ENCODE measurements at regions not wholly inside any gene's neighbourhood (a gene's known extent, or its start where the extent isn't known, plus 50 kb on each side); places are given as distances from the start of the nearest gene placed in this dataset.

GRCh38 chr2:66665124-66665984 is 230.4 kb downstream of the MEIS1 start:
- Histone ChIP-seq H4K12ac (ENCODE audit: low read depth, low read length) (no peak overlapping the region), H3K4me1 (ENCODE audit: control insufficient read depth in 1 of 2, insufficient read depth in 2 of 2, low read length in 2 of 2) (no peaks in the 10 kb centered on the region), H4K8ac (ENCODE audit: low read depth, low read length) (no peak overlapping the region), H3K4ac (ENCODE audit: low read depth, low read length) (no peak overlapping the region), H3K79me1 (ENCODE audit: low read length) (no peaks in the 10 kb centered on the region), H4K91ac (ENCODE audit: low read depth, low read length) (no peak overlapping the region), H2BK5ac (ENCODE audit: low read depth, low read length, poor library complexity) (no peak overlapping the region), H2AFZ (ENCODE audit: insufficient read depth, low read length, poor library complexity) (no peak overlapping the region), H3K79me2 (ENCODE audit: control insufficient read depth, insufficient read depth, low read length, poor library complexity) (no peaks in the 10 kb centered on the region), H2BK120ac (ENCODE audit: insufficient read depth, low read length, poor library complexity) (no peak overlapping the region), H3K4me2 (ENCODE audit: low read length) (no peak overlapping the region), H3K27me3 (ENCODE audit: insufficient read depth, low read length) (no peaks in the 10 kb centered on the region), H2AK5ac (ENCODE audit: low read length) (no peak overlapping the region), H3K27ac (ENCODE audit: low read depth, low read length) (no peak overlapping the region), H3K36me3 (ENCODE audit: control insufficient read depth in 1 of 2, insufficient read depth in 2 of 2, low read length in 2 of 2) (no peaks in the 10 kb centered on the region), H3K23ac (ENCODE audit: low read length) (no peak overlapping the region), H3K9ac (ENCODE audit: low read length) (no peak overlapping the region), H2BK12ac (ENCODE audit: low read length) (no peak overlapping the region), H3K18ac (ENCODE audit: low read length) (no peak overlapping the region), H3K9me3 (ENCODE audit: insufficient read depth, low read depth, low read length) (peaks cover 4% of the 10 kb centered on the region), H3K14ac (ENCODE audit: low read length) (no peak overlapping the region), H3K4me3 (ENCODE audit: low read depth, low read length) (no peak overlapping the region)
- no peak for DNase-seq
- no CpG with 5 or more reads among the region's 5 CpGs for WGBS (ENCODE audit: extremely low coverage, insufficient coverage, insufficient read length)

DNA sequence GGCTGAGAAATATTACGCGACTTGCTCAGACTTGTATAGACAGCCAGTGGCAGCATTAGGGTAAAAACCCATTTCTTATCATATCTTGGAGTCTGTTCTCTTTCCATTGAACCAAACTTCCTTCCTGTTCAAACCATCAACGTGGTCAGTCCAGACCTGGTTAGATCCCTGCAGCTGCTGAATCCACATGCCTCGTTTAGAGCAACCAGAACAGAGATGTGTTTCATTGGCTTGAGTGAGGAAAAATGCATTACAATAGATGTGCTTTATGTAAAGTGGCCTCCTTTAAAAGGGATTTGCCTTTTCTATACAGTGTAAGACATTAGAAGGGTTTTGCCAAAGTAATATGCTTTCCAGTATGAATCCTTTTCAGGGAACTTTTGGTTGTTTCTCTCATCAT is 232.4 kb downstream of the MEIS1 start:
- H3K4me2 ChIP-seq (ENCODE audit: low read length) = no peak overlapping the region
- no peak overlapping the region for H2BK12ac ChIP-seq (ENCODE audit: low read length)
- no peak overlapping the region for H3K14ac ChIP-seq (ENCODE audit: low read length)
- no peak for DNase-seq
- H2BK120ac ChIP-seq (ENCODE audit: insufficient read depth, low read length, poor library complexity) = no peak overlapping the region
- H3K23ac ChIP-seq (ENCODE audit: low read length) = no peak overlapping the region
- H3K9ac ChIP-seq (ENCODE audit: low read length) = no peak overlapping the region
- H3K4me1 ChIP-seq (ENCODE audit: control insufficient read depth in 1 of 2, insufficient read depth in 2 of 2, low read length in 2 of 2) = no peaks in the 10 kb centered on the region
- H3K18ac ChIP-seq (ENCODE audit: low read length) = no peak overlapping the region
- no peak overlapping the region for H4K91ac ChIP-seq (ENCODE audit: low read depth, low read length)
- H4K12ac ChIP-seq (ENCODE audit: low read depth, low read length) = no peak overlapping the region
- no peaks in the 10 kb centered on the region for H3K36me3 ChIP-seq (ENCODE audit: control insufficient read depth in 1 of 2, insufficient read depth in 2 of 2, low read length in 2 of 2)
- H3K4ac ChIP-seq (ENCODE audit: low read depth, low read length) = no peak overlapping the region
- no CpG with 5 or more reads among the region's 4 CpGs for WGBS (ENCODE audit: extremely low coverage, insufficient coverage, insufficient read length)
- H4K8ac ChIP-seq (ENCODE audit: low read depth, low read length) = no peak overlapping the region
- H2BK5ac ChIP-seq (ENCODE audit: low read depth, low read length, poor library complexity) = no peak overlapping the region
- H3K79me2 ChIP-seq (ENCODE audit: control insufficient read depth, insufficient read depth, low read length, poor library complexity) = no peaks in the 10 kb centered on the region
- no peak overlapping the region for H2AFZ ChIP-seq (ENCODE audit: insufficient read depth, low read length, poor library complexity)
- no peaks in the 10 kb centered on the region for H3K79me1 ChIP-seq (ENCODE audit: low read length)
- H3K9me3 ChIP-seq (ENCODE audit: insufficient read depth, low read depth, low read length) = no peaks in the 10 kb centered on the region
- H3K27me3 ChIP-seq (ENCODE audit: insufficient read depth, low read length) = no peaks in the 10 kb centered on the region
- H3K27ac ChIP-seq (ENCODE audit: low read depth, low read length) = no peak overlapping the region
- no peak overlapping the region for H2AK5ac ChIP-seq (ENCODE audit: low read length)
- H3K4me3 ChIP-seq (ENCODE audit: low read depth, low read length) = no peak overlapping the region

DNA sequence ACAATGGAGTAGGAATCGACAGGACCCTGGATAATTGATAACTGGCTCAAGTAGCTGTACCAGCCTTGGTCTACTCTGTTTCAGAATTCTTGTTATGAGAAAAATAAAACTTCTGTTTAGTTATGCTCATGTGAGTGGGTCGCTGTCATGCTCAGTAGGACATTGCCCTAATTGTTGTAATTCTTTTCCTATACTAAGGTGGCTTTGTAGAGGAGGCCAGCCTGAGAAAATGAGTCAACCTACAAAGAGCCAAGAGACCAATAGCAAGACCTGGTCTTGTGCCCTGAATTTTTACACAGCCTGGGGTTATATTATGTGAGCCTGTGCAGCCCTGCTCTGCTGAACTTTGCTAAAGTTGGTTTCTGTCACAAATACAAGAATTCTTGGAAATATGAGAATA is 238.4 kb downstream of the MEIS1 start:
- H4K91ac ChIP-seq (ENCODE audit: low read depth, low read length) = no peak overlapping the region
- H3K27ac ChIP-seq (ENCODE audit: low read depth, low read length) = no peak overlapping the region
- no peak overlapping the region for H2BK120ac ChIP-seq (ENCODE audit: insufficient read depth, low read length, poor library complexity)
- no peak overlapping the region for H2AFZ ChIP-seq (ENCODE audit: insufficient read depth, low read length, poor library complexity)
- H3K18ac ChIP-seq (ENCODE audit: low read length) = no peak overlapping the region
- no peak for DNase-seq
- H3K4me2 ChIP-seq (ENCODE audit: low read length) = no peak overlapping the region
- H2BK5ac ChIP-seq (ENCODE audit: low read depth, low read length, poor library complexity) = no peak overlapping the region
- no peak overlapping the region for H4K8ac ChIP-seq (ENCODE audit: low read depth, low read length)
- H3K9ac ChIP-seq (ENCODE audit: low read length) = no peak overlapping the region
- no peak overlapping the region for H4K12ac ChIP-seq (ENCODE audit: low read depth, low read length)
- H3K27me3 ChIP-seq (ENCODE audit: insufficient read depth, low read length) = no peaks in the 10 kb centered on the region
- no peaks in the 10 kb centered on the region for H3K9me3 ChIP-seq (ENCODE audit: insufficient read depth, low read depth, low read length)
- H3K4me3 ChIP-seq (ENCODE audit: low read depth, low read length) = no peak overlapping the region
- no peak overlapping the region for H3K4ac ChIP-seq (ENCODE audit: low read depth, low read length)
- H2AK5ac ChIP-seq (ENCODE audit: low read length) = no peak overlapping the region
- H3K79me1 ChIP-seq (ENCODE audit: low read length) = no peaks in the 10 kb centered on the region
- no peak overlapping the region for H3K14ac ChIP-seq (ENCODE audit: low read length)
- H3K36me3 ChIP-seq (ENCODE audit: control insufficient read depth in 1 of 2, insufficient read depth in 2 of 2, low read length in 2 of 2) = no peaks in the 10 kb centered on the region
- no peak overlapping the region for H2BK12ac ChIP-seq (ENCODE audit: low read length)
- no CpG with 5 or more reads among the region's 2 CpGs for WGBS (ENCODE audit: extremely low coverage, insufficient coverage, insufficient read length)
- H3K23ac ChIP-seq (ENCODE audit: low read length) = no peak overlapping the region
- H3K79me2 ChIP-seq (ENCODE audit: control insufficient read depth, insufficient read depth, low read length, poor library complexity) = no peaks in the 10 kb centered on the region
- H3K4me1 ChIP-seq (ENCODE audit: control insufficient read depth in 1 of 2, insufficient read depth in 2 of 2, low read length in 2 of 2) = no peaks in the 10 kb centered on the region

DNA sequence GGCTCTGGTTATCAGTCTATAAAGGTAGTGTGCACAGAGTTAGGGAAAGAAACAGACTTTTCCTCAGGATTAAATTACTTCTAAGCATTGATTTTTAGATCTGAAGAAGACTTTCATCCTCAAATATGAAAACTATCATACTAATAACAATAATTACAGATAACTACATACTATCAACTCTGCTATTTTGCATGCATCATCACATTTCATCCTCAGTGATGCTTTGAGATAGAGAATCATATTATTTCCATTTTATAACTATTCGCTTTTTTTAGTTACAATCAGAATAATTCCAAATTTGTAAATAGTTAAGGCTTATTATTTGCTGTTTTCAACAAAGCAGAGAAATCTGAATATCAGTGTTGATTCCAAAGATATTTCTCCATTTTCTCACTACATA is 239.2 kb downstream of the MEIS1 start:
- H4K12ac ChIP-seq (ENCODE audit: low read depth, low read length) = no peak overlapping the region
- H3K79me1 ChIP-seq (ENCODE audit: low read length) = no peaks in the 10 kb centered on the region
- H3K23ac ChIP-seq (ENCODE audit: low read length) = no peak overlapping the region
- no peak overlapping the region for H3K27ac ChIP-seq (ENCODE audit: low read depth, low read length)
- no CpG with 5 or more reads among the region's 1 CpG for WGBS (ENCODE audit: extremely low coverage, insufficient coverage, insufficient read length)
- no peak for DNase-seq
- H3K79me2 ChIP-seq (ENCODE audit: control insufficient read depth, insufficient read depth, low read length, poor library complexity) = no peaks in the 10 kb centered on the region
- H2BK120ac ChIP-seq (ENCODE audit: insufficient read depth, low read length, poor library complexity) = no peak overlapping the region
- no peak overlapping the region for H2BK12ac ChIP-seq (ENCODE audit: low read length)
- no peaks in the 10 kb centered on the region for H3K36me3 ChIP-seq (ENCODE audit: control insufficient read depth in 1 of 2, insufficient read depth in 2 of 2, low read length in 2 of 2)
- H3K9ac ChIP-seq (ENCODE audit: low read length) = no peak overlapping the region
- H4K8ac ChIP-seq (ENCODE audit: low read depth, low read length) = no peak overlapping the region
- no peak overlapping the region for H3K18ac ChIP-seq (ENCODE audit: low read length)
- H3K4me1 ChIP-seq (ENCODE audit: control insufficient read depth in 1 of 2, insufficient read depth in 2 of 2, low read length in 2 of 2) = no peaks in the 10 kb centered on the region
- H3K27me3 ChIP-seq (ENCODE audit: insufficient read depth, low read length) = no peaks in the 10 kb centered on the region
- H2BK5ac ChIP-seq (ENCODE audit: low read depth, low read length, poor library complexity) = no peak overlapping the region
- no peak overlapping the region for H3K14ac ChIP-seq (ENCODE audit: low read length)
- no peak overlapping the region for H4K91ac ChIP-seq (ENCODE audit: low read depth, low read length)
- H3K4ac ChIP-seq (ENCODE audit: low read depth, low read length) = no peak overlapping the region
- no peak overlapping the region for H3K4me3 ChIP-seq (ENCODE audit: low read depth, low read length)
- H2AK5ac ChIP-seq (ENCODE audit: low read length) = no peak overlapping the region
- no peaks in the 10 kb centered on the region for H3K9me3 ChIP-seq (ENCODE audit: insufficient read depth, low read depth, low read length)
- no peak overlapping the region for H2AFZ ChIP-seq (ENCODE audit: insufficient read depth, low read length, poor library complexity)
- no peak overlapping the region for H3K4me2 ChIP-seq (ENCODE audit: low read length)
